ENCODE measurements at regions not wholly inside any gene's neighbourhood (a gene's known extent, or its start where the extent isn't known, plus 50 kb on each side); places are given as distances from the start of the nearest gene placed in this dataset.
"Not testable (repeated sequence)": the region's sequence is repeated elsewhere in the genome, so short reads cannot be mapped to it uniquely, and the experiment has no call there.

DNA sequence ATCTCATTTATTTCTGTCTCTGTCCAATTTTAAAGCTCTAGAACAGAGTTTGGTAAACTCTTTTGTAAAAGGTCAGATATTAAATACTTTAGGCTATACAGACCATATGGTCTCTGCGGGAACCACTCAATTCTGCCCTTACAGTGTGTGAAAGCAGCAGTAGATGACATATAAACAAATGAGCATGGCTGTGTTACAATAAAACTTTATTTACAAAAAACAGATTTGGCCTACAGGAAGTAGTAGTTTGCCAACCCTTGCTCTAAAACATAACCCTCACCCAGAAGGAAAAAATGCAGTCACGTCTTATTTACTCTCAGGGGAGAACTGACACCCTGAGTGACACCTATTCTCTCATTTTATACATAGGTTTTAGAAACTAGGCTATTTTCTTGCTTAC, 220.4 kb downstream of the DEPDC1B start:
- no peak overlapping the region for H3K4me3 ChIP-seq
- TF ChIP-seq, protein P1, sequence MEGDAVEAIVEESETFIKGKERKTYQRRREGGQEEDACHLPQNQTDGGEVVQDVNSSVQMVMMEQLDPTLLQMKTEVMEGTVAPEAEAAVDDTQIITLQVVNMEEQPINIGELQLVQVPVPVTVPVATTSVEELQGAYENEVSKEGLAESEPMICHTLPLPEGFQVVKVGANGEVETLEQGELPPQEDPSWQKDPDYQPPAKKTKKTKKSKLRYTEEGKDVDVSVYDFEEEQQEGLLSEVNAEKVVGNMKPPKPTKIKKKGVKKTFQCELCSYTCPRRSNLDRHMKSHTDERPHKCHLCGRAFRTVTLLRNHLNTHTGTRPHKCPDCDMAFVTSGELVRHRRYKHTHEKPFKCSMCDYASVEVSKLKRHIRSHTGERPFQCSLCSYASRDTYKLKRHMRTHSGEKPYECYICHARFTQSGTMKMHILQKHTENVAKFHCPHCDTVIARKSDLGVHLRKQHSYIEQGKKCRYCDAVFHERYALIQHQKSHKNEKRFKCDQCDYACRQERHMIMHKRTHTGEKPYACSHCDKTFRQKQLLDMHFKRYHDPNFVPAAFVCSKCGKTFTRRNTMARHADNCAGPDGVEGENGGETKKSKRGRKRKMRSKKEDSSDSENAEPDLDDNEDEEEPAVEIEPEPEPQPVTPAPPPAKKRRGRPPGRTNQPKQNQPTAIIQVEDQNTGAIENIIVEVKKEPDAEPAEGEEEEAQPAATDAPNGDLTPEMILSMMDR (IDR thresholded peaks at IDR 0.05; ENCODE audit: poor library complexity): no peak
- TF ChIP-seq EZH2 (IDR thresholded peaks at IDR 0.05; ENCODE audit: borderline replicate concordance) (no peak), EZH2phosphoT487 (IDR thresholded peaks at IDR 0.05; ENCODE audit: low read depth, severe bottlenecking, unreplicated experiment) (no peak)
- H3K4me1 ChIP-seq (ENCODE audit: insufficient read depth): no peaks in the 10 kb centered on the region
- no peaks in the 10 kb centered on the region for H4K20me1 ChIP-seq (ENCODE audit: insufficient read depth, poor library complexity, severe bottlenecking)
- no peaks in the 10 kb centered on the region for H3K27me3 ChIP-seq
- no peaks in the 10 kb centered on the region for H3K9me2 ChIP-seq (replicated peaks; ENCODE audit: insufficient read depth)
- no peak overlapping the region for H3K4me2 ChIP-seq
- H2AFZ ChIP-seq: no peak overlapping the region
- whole genome bisulfite sequencing (ENCODE audit: low lambda C conversion rate, missing lambda C conversion rate): 91% methylated on average over 2 of the region's 2 CpGs
- no peak overlapping the region for H3K27ac ChIP-seq
- no peaks in the 10 kb centered on the region for H3K9me3 ChIP-seq (ENCODE audit: low read depth)
- no peaks in the 10 kb centered on the region for H3K36me3 ChIP-seq (replicated peaks; ENCODE audit: insufficient read depth, low read depth)
- no peaks in the 10 kb centered on the region for H3K79me2 ChIP-seq
- DNase-seq (ENCODE audit: low spot score): no peak

DNA sequence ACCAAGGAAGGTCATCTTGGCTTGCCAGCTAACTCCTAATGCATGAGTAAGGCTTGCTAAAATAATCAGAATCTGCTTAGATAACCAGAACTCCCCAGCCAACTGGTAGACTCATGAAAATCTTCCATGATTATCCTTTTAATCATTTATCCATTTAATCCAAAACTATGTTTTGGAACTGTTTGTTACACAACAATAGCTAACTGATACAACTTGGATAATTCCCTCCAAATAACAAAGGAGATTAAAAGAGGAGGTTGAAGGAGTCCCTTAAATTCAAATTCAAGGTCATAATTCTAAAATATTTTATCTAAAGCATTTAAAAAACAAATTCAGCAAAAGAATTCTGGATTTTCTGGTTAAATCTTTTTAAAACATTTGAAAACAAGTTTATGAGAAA, 222.1 kb downstream of the DEPDC1B start:
- DNase-seq (ENCODE audit: low spot score): no peak
- H3K9me2 ChIP-seq (replicated peaks; ENCODE audit: insufficient read depth): no peaks in the 10 kb centered on the region
- no peaks in the 10 kb centered on the region for H3K4me1 ChIP-seq (ENCODE audit: insufficient read depth)
- no peak overlapping the region for H3K4me3 ChIP-seq
- no peaks in the 10 kb centered on the region for H3K79me2 ChIP-seq
- H3K4me2 ChIP-seq: no peak overlapping the region
- TF ChIP-seq EZH2 (IDR thresholded peaks at IDR 0.05; ENCODE audit: borderline replicate concordance): no peak
- TF ChIP-seq, protein P1 (IDR thresholded peaks at IDR 0.05; ENCODE audit: poor library complexity): no peak
- TF ChIP-seq EZH2phosphoT487 (IDR thresholded peaks at IDR 0.05; ENCODE audit: low read depth, severe bottlenecking, unreplicated experiment): no peak
- H4K20me1 ChIP-seq (ENCODE audit: insufficient read depth, poor library complexity, severe bottlenecking): no peaks in the 10 kb centered on the region
- H3K27me3 ChIP-seq: no peaks in the 10 kb centered on the region
- no peak overlapping the region for H2AFZ ChIP-seq
- no peaks in the 10 kb centered on the region for H3K36me3 ChIP-seq (replicated peaks; ENCODE audit: insufficient read depth, low read depth)
- no peak overlapping the region for H3K27ac ChIP-seq
- no peaks in the 10 kb centered on the region for H3K9me3 ChIP-seq (ENCODE audit: low read depth)

GRCh38 chr5:60473654-60474053, 226.3 kb downstream of the DEPDC1B start:
- Histone ChIP-seq H3K9me2 (replicated peaks; ENCODE audit: insufficient read depth) (no peaks in the 10 kb centered on the region), H3K4me2 (no peak overlapping the region), H3K4me1 (ENCODE audit: insufficient read depth) (no peaks in the 10 kb centered on the region), H3K36me3 (replicated peaks; ENCODE audit: insufficient read depth, low read depth) (no peaks in the 10 kb centered on the region), H4K20me1 (ENCODE audit: insufficient read depth, poor library complexity, severe bottlenecking) (no peaks in the 10 kb centered on the region), H2AFZ (no peak overlapping the region), H3K4me3 (no peak overlapping the region), H3K79me2 (no peaks in the 10 kb centered on the region), H3K27me3 (peaks cover 2% of the 10 kb centered on the region), H3K9me3 (ENCODE audit: low read depth) (no peaks in the 10 kb centered on the region), H3K27ac (no peak overlapping the region)
- no peak for TF ChIP-seq EZH2phosphoT487 (IDR thresholded peaks at IDR 0.05; ENCODE audit: low read depth, severe bottlenecking, unreplicated experiment)
- DNase-seq (ENCODE audit: low spot score): no peak
- 70% methylated on average over 3 of the region's 3 CpGs for WGBS (ENCODE audit: low lambda C conversion rate, missing lambda C conversion rate)

- not testable (repeated sequence) for H3K27ac ChIP-seq; H3K79me2 ChIP-seq; H4K20me1 ChIP-seq (ENCODE audit: insufficient read depth, poor library complexity, severe bottlenecking); H3K4me1 ChIP-seq (ENCODE audit: insufficient read depth); H3K9me2 ChIP-seq (replicated peaks; ENCODE audit: insufficient read depth); H2AFZ ChIP-seq; H3K27me3 ChIP-seq; DNase-seq (ENCODE audit: low spot score); H3K36me3 ChIP-seq (replicated peaks; ENCODE audit: insufficient read depth, low read depth); H3K9me3 ChIP-seq (ENCODE audit: low read depth); H3K4me3 ChIP-seq; H3K4me2 ChIP-seq
Observed at GRCh38 chr5:60473027-60473426, 226.9 kb downstream of the DEPDC1B start.

- TF ChIP-seq, protein P1 (IDR thresholded peaks at IDR 0.05; ENCODE audit: poor library complexity): no peak
- TF ChIP-seq EZH2phosphoT487 (IDR thresholded peaks at IDR 0.05; ENCODE audit: low read depth, severe bottlenecking, unreplicated experiment): no peak
- no peak for TF ChIP-seq EZH2 (IDR thresholded peaks at IDR 0.05; ENCODE audit: borderline replicate concordance)
- no peaks in the 10 kb centered on the region for H4K20me1 ChIP-seq (ENCODE audit: insufficient read depth, poor library complexity, severe bottlenecking)
- peaks cover 2% of the 10 kb centered on the region for H3K27me3 ChIP-seq
- no peaks in the 10 kb centered on the region for H3K79me2 ChIP-seq
- no peak overlapping the region for H3K4me2 ChIP-seq
- H3K4me1 ChIP-seq (ENCODE audit: insufficient read depth): no peaks in the 10 kb centered on the region
- no peak overlapping the region for H3K27ac ChIP-seq
- no peak overlapping the region for H2AFZ ChIP-seq
- no peaks in the 10 kb centered on the region for H3K9me3 ChIP-seq (ENCODE audit: low read depth)
- H3K36me3 ChIP-seq (replicated peaks; ENCODE audit: insufficient read depth, low read depth): no peaks in the 10 kb centered on the region
- no peak for DNase-seq (ENCODE audit: low spot score)
- no peaks in the 10 kb centered on the region for H3K9me2 ChIP-seq (replicated peaks; ENCODE audit: insufficient read depth)
- H3K4me3 ChIP-seq: no peak overlapping the region
Observed at GRCh38 chr5:60470881-60471280, 229.1 kb downstream of the DEPDC1B start.
